ENCODE measurements at regions not wholly inside any gene's neighbourhood (a gene's known extent, or its start where the extent isn't known, plus 50 kb on each side); places are given as distances from the start of the nearest gene placed in this dataset.

GRCh38 chr2:81290846-81291245, 986.3 kb upstream of the LRRTM1 start:
- Mint-ChIP-seq H3K4me3 (no peak overlapping the region), H3K36me3 (no peaks in the 10 kb centered on the region), H3K27me3 (no peaks in the 10 kb centered on the region), H3K27ac (no peak overlapping the region), H3K9me3 (peaks cover 5% of the 10 kb centered on the region), H3K4me1 (no peaks in the 10 kb centered on the region)
- CTCF ChIA-PET, result no interaction called here
- no peak for DNase-seq

- peaks cover 7% of the 10 kb centered on the region for H3K9me3 Mint-ChIP-seq
- H3K4me1 Mint-ChIP-seq, result no peaks in the 10 kb centered on the region
- no peak for DNase-seq
- no peaks in the 10 kb centered on the region for H3K27me3 Mint-ChIP-seq
- no peak overlapping the region for H3K4me3 Mint-ChIP-seq
- CTCF ChIA-PET, result no interaction called here
- H3K36me3 Mint-ChIP-seq, result no peaks in the 10 kb centered on the region
- H3K27ac Mint-ChIP-seq, result no peak overlapping the region
These were observed 978.5 kb upstream of the LRRTM1 start for GRCh38 chr2:81283081-81283480.

- H3K4me1 Mint-ChIP-seq, result no peaks in the 10 kb centered on the region
- H3K9me3 Mint-ChIP-seq, result peaks cover 7% of the 10 kb centered on the region
- no peak for DNase-seq
- H3K27me3 Mint-ChIP-seq, result no peaks in the 10 kb centered on the region
- H3K27ac Mint-ChIP-seq, result no peak overlapping the region
- no peaks in the 10 kb centered on the region for H3K36me3 Mint-ChIP-seq
- no peak overlapping the region for H3K4me3 Mint-ChIP-seq
- CTCF ChIA-PET, result no interaction called here
These were observed 977.7 kb upstream of the LRRTM1 start for GRCh38 chr2:81282151-81282769.

GRCh38 chr2:81276595-81276994, 972.0 kb upstream of the LRRTM1 start:
- Mint-ChIP-seq H3K4me1 (no peaks in the 10 kb centered on the region), H3K36me3 (no peaks in the 10 kb centered on the region), H3K9me3 (peaks cover 7% of the 10 kb centered on the region), H3K4me3 (no peak overlapping the region), H3K27me3 (no peaks in the 10 kb centered on the region), H3K27ac (no peak overlapping the region)
- no peak for DNase-seq
- CTCF ChIA-PET, result no interaction called here

- Mint-ChIP-seq H3K36me3 (no peaks in the 10 kb centered on the region), H3K27ac (no peak overlapping the region), H3K27me3 (no peaks in the 10 kb centered on the region), H3K4me3 (no peak overlapping the region), H3K4me1 (no peaks in the 10 kb centered on the region), H3K9me3 (peaks cover 21% of the 10 kb centered on the region)
- no peak for DNase-seq
- CTCF ChIA-PET, result no interaction called here
These were observed 961.6 kb upstream of the LRRTM1 start for GRCh38 chr2:81266106-81266505.

- H3K9me3 Mint-ChIP-seq, result peaks cover 8% of the 10 kb centered on the region
- no peaks in the 10 kb centered on the region for H3K27me3 Mint-ChIP-seq
- H3K36me3 Mint-ChIP-seq, result no peaks in the 10 kb centered on the region
- DNase-seq, result no peak
- CTCF ChIA-PET, result no interaction called here
- no peaks in the 10 kb centered on the region for H3K4me1 Mint-ChIP-seq
- H3K27ac Mint-ChIP-seq, result no peak overlapping the region
- no peak overlapping the region for H3K4me3 Mint-ChIP-seq
These were observed 959.4 kb upstream of the LRRTM1 start for GRCh38 chr2:81263989-81264388.

GRCh38 chr2:81260320-81260719, 955.8 kb upstream of the LRRTM1 start:
- Mint-ChIP-seq H3K4me3 (no peak overlapping the region), H3K9me3 (peaks cover 2% of the 10 kb centered on the region), H3K27ac (no peak overlapping the region), H3K27me3 (no peaks in the 10 kb centered on the region), H3K4me1 (no peaks in the 10 kb centered on the region), H3K36me3 (no peaks in the 10 kb centered on the region)
- no peak for DNase-seq
- CTCF ChIA-PET, result no interaction called here

- H3K9me3 Mint-ChIP-seq, result peaks cover 19% of the 10 kb centered on the region
- no peak overlapping the region for H3K4me3 Mint-ChIP-seq
- H3K27ac Mint-ChIP-seq, result no peak overlapping the region
- DNase-seq, result no peak
- no peaks in the 10 kb centered on the region for H3K27me3 Mint-ChIP-seq
- H3K4me1 Mint-ChIP-seq, result no peaks in the 10 kb centered on the region
- no peaks in the 10 kb centered on the region for H3K36me3 Mint-ChIP-seq
- CTCF ChIA-PET, result no interaction called here
These were observed 945.7 kb upstream of the LRRTM1 start for GRCh38 chr2:81250270-81250669.

GRCh38 chr2:81249152-81249551, 944.6 kb upstream of the LRRTM1 start:
- H3K27me3 Mint-ChIP-seq, result no peaks in the 10 kb centered on the region
- DNase-seq, result no peak
- no peak overlapping the region for H3K4me3 Mint-ChIP-seq
- H3K27ac Mint-ChIP-seq, result no peak overlapping the region
- H3K9me3 Mint-ChIP-seq, result peaks cover 16% of the 10 kb centered on the region
- no peaks in the 10 kb centered on the region for H3K36me3 Mint-ChIP-seq
- no peaks in the 10 kb centered on the region for H3K4me1 Mint-ChIP-seq
- CTCF ChIA-PET, result no interaction called here

- no peak for DNase-seq
- Mint-ChIP-seq H3K4me1 (no peaks in the 10 kb centered on the region), H3K27me3 (no peaks in the 10 kb centered on the region), H3K9me3 (peaks cover 13% of the 10 kb centered on the region), H3K4me3 (no peak overlapping the region), H3K27ac (no peak overlapping the region), H3K36me3 (no peaks in the 10 kb centered on the region)
- CTCF ChIA-PET, result no interaction called here
These were observed 943.1 kb upstream of the LRRTM1 start for GRCh38 chr2:81247648-81248047.

GRCh38 chr2:81242501-81242900, 937.9 kb upstream of the LRRTM1 start:
- Mint-ChIP-seq H3K27ac (no peak overlapping the region), H3K4me1 (no peaks in the 10 kb centered on the region), H3K36me3 (no peaks in the 10 kb centered on the region), H3K4me3 (no peak overlapping the region), H3K9me3 (peaks cover 6% of the 10 kb centered on the region), H3K27me3 (no peaks in the 10 kb centered on the region)
- DNase-seq, result no peak
- CTCF ChIA-PET, result no interaction called here

GRCh38 chr2:81238462-81238861, 933.9 kb upstream of the LRRTM1 start:
- Mint-ChIP-seq H3K36me3 (no peaks in the 10 kb centered on the region), H3K4me3 (no peak overlapping the region), H3K9me3 (peaks cover 5% of the 10 kb centered on the region), H3K4me1 (no peaks in the 10 kb centered on the region), H3K27ac (no peak overlapping the region), H3K27me3 (no peaks in the 10 kb centered on the region)
- no peak for DNase-seq
- CTCF ChIA-PET, result no interaction called here

- Mint-ChIP-seq H3K27me3 (no peaks in the 10 kb centered on the region), H3K36me3 (no peaks in the 10 kb centered on the region), H3K4me1 (no peaks in the 10 kb centered on the region), H3K9me3 (peaks cover 6% of the 10 kb centered on the region), H3K27ac (no peak overlapping the region), H3K4me3 (no peak overlapping the region)
- no peak for DNase-seq
- CTCF ChIA-PET, result no interaction called here
These were observed 931.0 kb upstream of the LRRTM1 start for GRCh38 chr2:81235601-81236000.

- H3K27ac Mint-ChIP-seq, result no peak overlapping the region
- DNase-seq, result no peak
- H3K9me3 Mint-ChIP-seq, result peaks cover 6% of the 10 kb centered on the region
- H3K27me3 Mint-ChIP-seq, result no peaks in the 10 kb centered on the region
- H3K36me3 Mint-ChIP-seq, result no peaks in the 10 kb centered on the region
- CTCF ChIA-PET, result no interaction called here
- no peak overlapping the region for H3K4me3 Mint-ChIP-seq
- no peaks in the 10 kb centered on the region for H3K4me1 Mint-ChIP-seq
These were observed 930.2 kb upstream of the LRRTM1 start for GRCh38 chr2:81234711-81235110.

- no peak for DNase-seq
- no peaks in the 10 kb centered on the region for H3K4me1 Mint-ChIP-seq
- H3K36me3 Mint-ChIP-seq, result no peaks in the 10 kb centered on the region
- CTCF ChIA-PET, result no interaction called here
- H3K27me3 Mint-ChIP-seq, result no peaks in the 10 kb centered on the region
- H3K4me3 Mint-ChIP-seq, result no peak overlapping the region
- peaks cover 12% of the 10 kb centered on the region for H3K9me3 Mint-ChIP-seq
- H3K27ac Mint-ChIP-seq, result no peak overlapping the region
These were observed 921.2 kb upstream of the LRRTM1 start for GRCh38 chr2:81225756-81226155.

GRCh38 chr2:81213598-81213997, 909.0 kb upstream of the LRRTM1 start:
- Mint-ChIP-seq H3K4me1 (no peaks in the 10 kb centered on the region), H3K27ac (no peak overlapping the region), H3K27me3 (no peaks in the 10 kb centered on the region), H3K36me3 (no peaks in the 10 kb centered on the region), H3K9me3 (peaks cover 13% of the 10 kb centered on the region), H3K4me3 (no peak overlapping the region)
- CTCF ChIA-PET, result no interaction called here
- no peak for DNase-seq
